Prostate gland (tissue), 2 donors: ENCODE measurements at regions not wholly inside any gene's neighbourhood (a gene's known extent, or its start where the extent isn't known, plus 50 kb on each side); places are given as distances from the start of the nearest gene placed in this dataset.
"Not testable (repeated sequence)": the region's sequence is repeated elsewhere in the genome, so short reads cannot be mapped to it uniquely, and the experiment has no call there.

Experiments used
- DNase-seq: peaks from one replicate; pipeline ENCODE4 v3.0.0-alpha.2; 2019; ENCODE audit warnings: low spot score
- H3K27ac ChIP-seq, 2 donors: fragments of 200-600 bp; sonication (generic); 2 replicates each; pipeline ENCODE4 v1.5.1; 2017 to 2019
- H3K27me3 ChIP-seq: fragments of 200-600 bp; sonication (generic); replicated peaks from 2 replicates; pipeline ENCODE4 v1.5.1; 2019; ENCODE audit not compliant: insufficient read depth
- H3K36me3 ChIP-seq, 2 donors: fragments of 200-600 bp; sonication (generic); 1 replicate in 1 of 2; 2 replicates in 1 of 2; pipeline versions ENCODE4 v1.5.1 to v1.8.1; 2017 to 2019
- H3K4me1 ChIP-seq: fragments of 200-600 bp; sonication (generic); replicated peaks from 2 replicates; pipeline ENCODE4 v1.5.1; 2019
- H3K4me3 ChIP-seq, 2 donors: fragments of 200-600 bp; sonication (generic); 2 replicates each; pipeline ENCODE4 v1.5.1; 2017 to 2019
- H3K9me3 ChIP-seq: fragments of 200-600 bp; sonication (generic); 2 replicates; pipeline ENCODE4 v1.5.1; 2017
- POLR2A ChIP-seq: fragments of 450-650 bp; IDR thresholded peaks from one replicate; pipeline ENCODE4 v1.6.1; 2016; ENCODE audit warnings: antibody characterized with exemption, mild to moderate bottlenecking
- POLR2AphosphoS5 ChIP-seq: sonication (generic); formaldehyde crosslinking; IDR thresholded peaks from one replicate; pipeline ENCODE4 v1.6.1; 2017; ENCODE audit warnings: antibody characterized with exemption
- WGBS: methylation state at CpG from one replicate; pipeline ENCODE4 v1.1.5; 2018; 5-methylcytosine and 5-hydroxymethylcytosine counted together
- intact Hi-C: fragments of 100-400 bp; cut with DNase I; formaldehyde crosslinking; loops from one replicate; pipeline ENCODE4 v1.14.2; 2022
- TF ChIP-seq, protein P1 (sequence below), 4 experiments: fragments of 200-600 bp in 2 of 4; fragments of 450-650 bp in 2 of 4; sonication (generic) in 2 of 4; IDR thresholded peaks; 1 replicate in 3 of 4; 2 replicates in 1 of 4; pipeline ENCODE4 v1.5.1; 2016 to 2019; ENCODE audit warnings: antibody characterized with exemption in 4 of 4, mild to moderate bottlenecking in 2 of 4, moderate library complexity in 2 of 4

DNA sequence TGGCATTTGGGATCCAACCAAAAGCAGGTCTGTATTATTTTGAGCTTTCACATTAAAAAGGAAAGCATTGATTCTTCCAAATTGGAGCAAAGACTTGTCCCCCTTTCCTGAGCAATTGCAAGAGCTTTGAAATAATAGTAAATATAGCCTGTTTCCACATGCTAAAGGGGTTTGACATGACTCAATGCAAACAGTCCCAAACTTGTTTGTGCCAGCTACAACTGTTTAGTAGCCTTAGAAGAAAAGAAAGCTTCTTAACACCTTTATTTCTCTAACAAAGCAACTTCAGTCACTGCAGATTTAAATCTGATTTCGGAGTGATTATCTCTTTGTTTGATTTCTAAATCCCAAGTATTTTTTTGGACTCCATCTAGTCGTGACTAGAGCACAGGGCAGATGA lies 180.2 kb downstream of the SEMA6D start:
- H3K4me1 ChIP-seq = no peaks in the 10 kb centered on the region
- no peak overlapping the region for H3K27ac ChIP-seq
- no peaks in the 10 kb centered on the region for H3K36me3 ChIP-seq
- no peak overlapping the region for H3K4me3 ChIP-seq
- no peaks in the 10 kb centered on the region for H3K9me3 ChIP-seq
- intact Hi-C loops = no loop called here
- 17% methylated on average over 2 of the region's 2 CpGs for WGBS
- H3K27me3 ChIP-seq = no peaks in the 10 kb centered on the region
- no peak for DNase-seq
- TF ChIP-seq POLR2A = no peak
- TF ChIP-seq, protein P1, sequence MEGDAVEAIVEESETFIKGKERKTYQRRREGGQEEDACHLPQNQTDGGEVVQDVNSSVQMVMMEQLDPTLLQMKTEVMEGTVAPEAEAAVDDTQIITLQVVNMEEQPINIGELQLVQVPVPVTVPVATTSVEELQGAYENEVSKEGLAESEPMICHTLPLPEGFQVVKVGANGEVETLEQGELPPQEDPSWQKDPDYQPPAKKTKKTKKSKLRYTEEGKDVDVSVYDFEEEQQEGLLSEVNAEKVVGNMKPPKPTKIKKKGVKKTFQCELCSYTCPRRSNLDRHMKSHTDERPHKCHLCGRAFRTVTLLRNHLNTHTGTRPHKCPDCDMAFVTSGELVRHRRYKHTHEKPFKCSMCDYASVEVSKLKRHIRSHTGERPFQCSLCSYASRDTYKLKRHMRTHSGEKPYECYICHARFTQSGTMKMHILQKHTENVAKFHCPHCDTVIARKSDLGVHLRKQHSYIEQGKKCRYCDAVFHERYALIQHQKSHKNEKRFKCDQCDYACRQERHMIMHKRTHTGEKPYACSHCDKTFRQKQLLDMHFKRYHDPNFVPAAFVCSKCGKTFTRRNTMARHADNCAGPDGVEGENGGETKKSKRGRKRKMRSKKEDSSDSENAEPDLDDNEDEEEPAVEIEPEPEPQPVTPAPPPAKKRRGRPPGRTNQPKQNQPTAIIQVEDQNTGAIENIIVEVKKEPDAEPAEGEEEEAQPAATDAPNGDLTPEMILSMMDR (IDR thresholded peaks at IDR 0.05) = no peak
- no peak for TF ChIP-seq POLR2AphosphoS5

DNA sequence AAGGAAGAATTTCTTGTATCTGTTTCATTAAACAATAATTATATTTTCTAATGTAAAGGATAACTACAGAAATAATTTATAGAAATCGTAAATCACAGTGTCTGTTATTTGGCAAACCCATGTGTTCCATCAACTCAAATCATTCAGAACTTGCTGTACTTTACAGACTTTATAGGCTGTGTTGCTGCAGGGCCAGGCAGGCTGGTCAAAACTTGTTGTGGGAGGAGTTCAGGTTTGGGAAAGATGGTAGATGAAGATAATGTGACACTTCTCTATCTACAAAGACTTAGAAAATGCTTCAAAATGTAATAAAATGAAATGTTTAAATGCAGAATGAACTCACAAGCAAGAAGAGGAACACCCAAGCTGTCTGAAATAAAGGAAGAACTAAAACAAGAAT lies 183.4 kb downstream of the SEMA6D start:
- TF ChIP-seq, protein P1 (IDR thresholded peaks at IDR 0.05) = no peak
- peak; percentile 93 for TF ChIP-seq POLR2AphosphoS5
- WGBS = 15% methylated on average over 1 of the region's 1 CpG
- no peak overlapping the region for H3K4me3 ChIP-seq
- intact Hi-C loops = no loop called here
- no peaks in the 10 kb centered on the region for H3K9me3 ChIP-seq
- H3K27ac ChIP-seq = peak overlapping the region; percentile 34 to 57
- no peaks in the 10 kb centered on the region for H3K36me3 ChIP-seq
- no peaks in the 10 kb centered on the region for H3K27me3 ChIP-seq
- H3K4me1 ChIP-seq = no peaks in the 10 kb centered on the region
- peak; percentile 73 for DNase-seq

DNA sequence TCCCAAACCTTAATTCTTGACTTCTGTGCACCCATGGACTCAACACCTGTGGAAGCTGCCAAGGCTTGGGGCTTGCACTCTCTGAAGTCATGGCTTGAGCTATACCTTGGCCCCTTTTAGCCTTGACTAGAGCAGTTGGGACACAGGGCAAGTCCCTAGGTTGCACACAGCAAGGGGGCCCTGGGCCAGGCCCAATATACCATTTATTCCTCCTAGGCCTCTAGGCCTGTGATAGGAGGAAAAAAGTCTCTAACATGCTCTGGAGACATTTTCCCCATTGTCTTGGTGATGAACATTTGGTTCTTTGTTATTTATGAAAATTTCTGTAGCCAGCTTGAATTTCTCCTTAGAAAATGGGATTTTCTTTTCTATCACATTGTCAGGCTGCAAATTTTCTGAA lies 186.1 kb downstream of the SEMA6D start:
- Histone ChIP-seq H3K9me3 (no peaks in the 10 kb centered on the region), H3K27me3 (no peaks in the 10 kb centered on the region), H3K4me3 (no peak overlapping the region), H3K27ac (no peak overlapping the region), H3K36me3 (no peaks in the 10 kb centered on the region), H3K4me1 (no peaks in the 10 kb centered on the region)
- TF ChIP-seq, protein P1 (IDR thresholded peaks at IDR 0.05) = no peak
- TF ChIP-seq POLR2AphosphoS5 (no peak), POLR2A (no peak)
- intact Hi-C loops = no loop called here
- DNase-seq = no peak

DNA sequence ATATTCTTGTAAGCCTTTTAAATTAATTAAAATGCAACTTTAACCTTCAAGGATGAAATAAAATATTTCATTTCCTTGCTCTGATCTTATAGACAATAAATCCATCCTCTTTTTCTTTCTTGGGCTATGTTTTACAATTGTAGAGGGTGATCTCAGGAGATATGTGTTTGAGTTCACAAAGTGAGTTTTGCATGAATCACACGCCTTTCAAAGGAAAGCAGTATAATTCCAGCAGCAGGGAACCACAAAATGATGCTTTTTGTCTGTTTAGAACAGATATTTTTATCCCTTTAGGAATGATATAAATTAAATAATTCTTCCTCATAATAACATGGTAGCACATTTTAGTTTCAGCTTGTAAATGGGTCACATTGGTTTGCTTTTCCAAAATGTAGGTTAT lies 191.2 kb downstream of the SEMA6D start:
- H3K27ac ChIP-seq = no peak overlapping the region
- no peaks in the 10 kb centered on the region for H3K4me1 ChIP-seq
- intact Hi-C loops = no loop called here
- H3K36me3 ChIP-seq = no peaks in the 10 kb centered on the region
- no peaks in the 10 kb centered on the region for H3K27me3 ChIP-seq
- no peak for DNase-seq
- no peaks in the 10 kb centered on the region for H3K9me3 ChIP-seq
- 31% methylated on average over 1 of the region's 1 CpG for WGBS
- TF ChIP-seq, protein P1 (IDR thresholded peaks at IDR 0.05) = no peak
- TF ChIP-seq POLR2A (no peak), POLR2AphosphoS5 (no peak)
- H3K4me3 ChIP-seq = no peak overlapping the region

DNA sequence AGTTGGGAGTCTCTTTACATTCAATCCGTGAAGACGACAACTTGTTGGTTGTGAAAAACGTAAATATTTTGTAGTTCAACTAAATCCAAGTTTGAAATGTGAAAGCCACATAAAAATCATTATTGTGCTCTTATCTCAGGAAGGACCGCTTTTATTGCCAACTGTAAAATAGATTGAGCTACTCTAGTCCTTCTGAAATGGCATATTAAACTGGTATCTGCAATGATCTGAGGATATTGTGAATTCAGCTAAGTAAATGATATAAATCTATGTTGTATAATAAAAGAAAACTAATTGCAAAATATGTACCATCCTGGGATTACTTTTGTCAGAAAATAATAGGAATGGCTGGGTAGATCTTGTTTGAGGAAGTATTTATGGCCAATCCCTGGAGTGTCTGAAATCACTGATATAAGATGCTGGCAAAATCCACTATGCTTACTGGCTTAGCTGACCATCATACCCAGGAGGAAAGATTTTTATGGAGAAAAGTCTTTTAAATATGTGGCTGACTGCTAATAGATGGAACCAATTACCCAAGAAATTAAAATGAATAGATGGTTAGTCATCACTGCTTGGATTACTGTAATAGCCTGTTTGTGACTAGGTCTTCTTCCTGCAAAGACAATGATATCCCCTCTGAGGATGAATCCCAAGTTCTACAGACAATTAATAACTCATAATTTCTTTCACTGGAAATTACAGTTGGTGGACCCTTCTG lies 191.8 kb downstream of the SEMA6D start:
- WGBS = 8% methylated on average over 4 of the region's 4 CpGs
- TF ChIP-seq POLR2AphosphoS5 (peak; percentile 35), POLR2A (no peak)

DNA sequence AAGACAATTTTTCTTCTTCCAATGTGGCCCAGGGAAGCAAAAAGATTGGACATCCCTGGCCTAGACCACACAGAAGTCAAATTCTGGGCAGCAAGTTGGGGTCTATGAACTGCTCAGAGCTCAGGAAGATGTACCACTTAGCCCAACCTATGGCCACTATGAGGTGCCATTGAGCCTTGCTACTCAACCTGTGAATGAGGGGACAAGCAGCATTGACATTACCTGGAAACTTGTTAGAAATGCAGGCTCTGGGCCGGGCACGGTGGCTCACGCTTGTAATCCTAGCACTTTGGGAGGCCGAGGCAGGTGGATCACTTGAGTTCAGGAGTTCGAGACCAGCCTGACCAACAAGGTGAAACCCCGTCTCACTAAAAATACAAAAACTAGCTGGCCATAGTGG lies 195.6 kb downstream of the SEMA6D start:
- H3K9me3 ChIP-seq, H3K4me3 ChIP-seq, H3K27ac ChIP-seq, intact Hi-C loops, H3K36me3 ChIP-seq, H3K27me3 ChIP-seq, H3K4me1 ChIP-seq, DNase-seq: not testable (repeated sequence)
- 97% methylated on average over 6 of the region's 6 CpGs for WGBS

More for the DNA sequence above, 191.8 kb downstream of the SEMA6D start:
- Histone ChIP-seq H3K27me3 (no peaks in the 10 kb centered on the region), H3K9me3 (no peaks in the 10 kb centered on the region), H3K27ac (no peak overlapping the region), H3K4me3 (no peak overlapping the region), H3K4me1 (no peaks in the 10 kb centered on the region), H3K36me3 (no peaks in the 10 kb centered on the region)
- intact Hi-C loops = no loop called here
- no peak for DNase-seq
